T47D (cell line): ENCODE measurements at regions not wholly inside any gene's neighbourhood (a gene's known extent, or its start where the extent isn't known, plus 50 kb on each side); places are given as distances from the start of the nearest gene placed in this dataset.

Experiments used
- DNase-seq, 2 experiments: peaks; one replicate each; pipeline versions ENCODE4 v3.0.0 to v3.0.0-alpha.2; 2011 to 2012; ENCODE audit warnings: low read depth in 1 of 2, low spot score in 1 of 2
- JUND ChIP-seq: IDR thresholded peaks from 2 replicates; pipeline ENCODE4 v1.6.1; 2012; ENCODE audit warnings: low read depth
- in situ Hi-C: cut with HindIII; loops from 2 replicates; pipeline ENCODE4 v1.10.0; 2016; ENCODE audit warnings: low sequenced_read_pairs, low pct_unique_long_range_greater_than_20kb

GRCh38 chr13:90135558-90135957, 1211.9 kb upstream of the MIR17HG start:
- in situ Hi-C loops = no loop called here
- no peak for DNase-seq
- no peak for TF ChIP-seq JUND

DNA sequence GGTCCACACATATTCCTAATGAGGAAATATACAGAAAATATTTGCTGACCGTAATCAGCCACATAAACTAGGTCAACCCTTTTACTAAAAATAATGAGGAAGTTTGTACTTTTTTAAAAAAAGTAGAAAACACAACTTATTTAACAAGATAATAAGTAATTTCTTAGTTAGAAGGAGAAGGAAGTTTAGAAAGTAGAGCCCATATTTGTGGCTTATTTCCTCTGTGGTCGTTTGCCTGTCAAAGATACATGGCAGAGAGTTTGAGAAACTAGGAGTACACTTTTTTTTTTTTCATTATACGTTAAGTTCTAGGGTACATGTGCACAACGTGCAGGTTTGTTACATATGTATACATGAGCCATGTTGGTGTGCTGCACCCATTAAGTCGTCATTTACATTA, 1205.2 kb upstream of the MIR17HG start:
- no peak for DNase-seq
- TF ChIP-seq JUND = no peak
- in situ Hi-C loops = no loop called here

DNA sequence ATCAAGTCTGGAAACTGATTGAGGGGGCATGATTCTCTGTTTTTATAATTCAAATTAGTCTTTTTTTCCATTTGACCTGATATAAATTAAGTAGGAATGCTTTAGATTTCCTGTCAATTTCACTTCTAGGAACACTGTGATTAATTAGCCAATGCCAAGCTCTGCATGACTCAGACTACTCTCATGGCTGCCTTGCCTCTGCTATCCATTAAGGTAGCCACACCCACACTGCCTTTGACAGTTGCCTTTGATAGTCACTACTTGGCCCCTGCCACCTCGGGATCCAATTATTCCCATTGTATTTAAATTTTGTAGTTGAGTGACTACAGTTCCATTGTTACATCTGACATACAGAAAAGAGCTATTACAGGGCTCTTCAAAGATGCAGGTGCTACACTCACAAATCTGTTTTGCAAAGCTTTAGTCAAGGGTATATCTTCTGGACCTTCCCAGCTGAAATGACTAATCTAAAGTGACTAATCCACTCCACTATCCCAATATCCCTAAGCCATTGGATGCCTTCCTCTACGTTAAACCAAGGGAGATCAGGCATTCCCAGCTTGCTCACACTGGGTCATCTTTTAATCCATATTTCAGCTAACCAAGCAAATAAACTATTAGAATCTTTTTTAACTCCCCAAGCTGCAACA, 1193.1 kb upstream of the MIR17HG start:
- in situ Hi-C loops = no loop called here
- no peak for DNase-seq
- TF ChIP-seq JUND = no peak

DNA sequence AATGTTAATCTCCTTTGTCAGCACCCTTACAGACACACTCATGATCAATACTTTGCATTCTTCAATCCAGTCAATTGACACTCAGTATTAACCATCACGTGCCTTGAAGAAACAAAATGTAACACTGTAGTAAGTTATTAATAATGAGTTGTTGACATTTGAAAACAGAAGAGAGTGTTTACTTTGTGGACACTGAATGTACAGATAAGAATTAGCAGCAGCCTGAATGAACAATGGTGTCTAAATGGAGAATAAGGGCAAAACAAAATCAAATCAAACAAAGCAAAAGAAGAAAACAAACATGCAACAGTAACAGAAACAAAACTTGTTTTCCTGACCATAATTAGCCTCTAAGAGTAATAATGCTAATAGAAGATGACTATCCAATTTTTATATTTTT, 1191.1 kb upstream of the MIR17HG start:
- TF ChIP-seq JUND = no peak
- DNase-seq = no peak
- in situ Hi-C loops = no loop called here

GRCh38 chr13:90168953-90169352, 1178.5 kb upstream of the MIR17HG start:
- in situ Hi-C loops = no loop called here
- DNase-seq = no peak
- no peak for TF ChIP-seq JUND

DNA sequence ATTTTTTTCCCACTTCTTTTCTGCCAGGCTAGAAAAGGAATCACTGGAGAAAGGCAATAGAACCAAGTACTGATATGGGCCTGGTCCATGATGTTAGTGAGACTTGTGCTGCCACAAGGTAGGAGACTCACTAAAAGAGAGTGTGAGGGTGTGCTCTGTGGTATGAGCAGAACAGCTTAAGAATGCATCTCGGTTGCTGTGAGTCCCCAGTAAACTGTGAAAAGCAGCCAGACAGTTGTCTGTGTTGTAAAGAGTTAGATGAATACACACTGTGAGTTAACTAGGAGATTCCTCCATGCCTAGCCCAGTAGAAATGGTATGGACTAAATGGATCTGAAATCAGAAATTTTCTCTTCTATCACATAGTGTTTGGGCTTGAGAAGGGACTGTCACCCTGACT, 1177.3 kb upstream of the MIR17HG start:
- DNase-seq = no peak
- in situ Hi-C loops = no loop called here

DNA sequence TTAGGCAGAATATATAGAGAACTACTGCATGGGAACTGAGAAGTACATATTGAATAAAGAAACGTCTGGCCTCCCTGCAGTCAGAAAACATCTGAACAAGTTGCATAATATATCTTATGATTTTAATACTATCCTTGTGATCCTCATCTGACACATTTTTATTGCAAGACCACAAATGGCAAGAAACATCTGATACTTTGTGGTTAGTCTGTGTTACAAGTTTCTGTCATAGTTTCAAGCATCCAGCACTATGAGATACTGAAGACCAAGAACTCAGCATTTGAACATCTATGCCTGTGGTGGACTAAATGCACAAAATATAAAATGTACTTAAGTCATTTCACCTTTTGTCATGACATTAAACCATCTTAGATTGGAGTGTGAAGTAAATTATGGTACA, 1175.8 kb upstream of the MIR17HG start:
- TF ChIP-seq JUND = no peak
- DNase-seq = no peak
- in situ Hi-C loops = no loop called here

More for the DNA sequence above, 1177.3 kb upstream of the MIR17HG start:
- TF ChIP-seq JUND = no peak

DNA sequence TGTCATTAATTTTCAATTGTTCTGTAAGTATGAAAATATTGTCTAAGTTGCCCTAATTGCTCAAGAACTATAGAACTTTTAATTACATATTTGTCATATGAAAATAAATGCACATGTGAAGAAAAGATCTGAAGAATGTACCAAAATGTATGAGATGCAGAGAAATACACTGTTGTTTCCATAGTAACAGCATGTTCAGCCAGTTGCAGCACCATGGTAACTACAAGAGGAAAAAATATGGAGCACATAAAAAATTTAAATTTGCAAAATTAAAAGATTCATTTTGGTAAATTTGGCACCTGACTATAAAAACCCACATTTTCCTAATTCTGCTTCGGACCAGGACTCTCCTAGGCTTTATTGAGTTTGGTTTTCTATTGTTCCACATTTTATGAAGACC, 1170.0 kb upstream of the MIR17HG start:
- DNase-seq = no peak
- no peak for TF ChIP-seq JUND

GRCh38 chr13:90184355-90184754, 1163.1 kb upstream of the MIR17HG start:
- in situ Hi-C loops = no loop called here
- no peak for TF ChIP-seq JUND
- no peak for DNase-seq

More for the DNA sequence above, 1170.0 kb upstream of the MIR17HG start:
- in situ Hi-C loops = no loop called here

GRCh38 chr13:90185734-90186133, 1161.8 kb upstream of the MIR17HG start:
- DNase-seq = no peak
- in situ Hi-C loops = no loop called here
- no peak for TF ChIP-seq JUND

DNA sequence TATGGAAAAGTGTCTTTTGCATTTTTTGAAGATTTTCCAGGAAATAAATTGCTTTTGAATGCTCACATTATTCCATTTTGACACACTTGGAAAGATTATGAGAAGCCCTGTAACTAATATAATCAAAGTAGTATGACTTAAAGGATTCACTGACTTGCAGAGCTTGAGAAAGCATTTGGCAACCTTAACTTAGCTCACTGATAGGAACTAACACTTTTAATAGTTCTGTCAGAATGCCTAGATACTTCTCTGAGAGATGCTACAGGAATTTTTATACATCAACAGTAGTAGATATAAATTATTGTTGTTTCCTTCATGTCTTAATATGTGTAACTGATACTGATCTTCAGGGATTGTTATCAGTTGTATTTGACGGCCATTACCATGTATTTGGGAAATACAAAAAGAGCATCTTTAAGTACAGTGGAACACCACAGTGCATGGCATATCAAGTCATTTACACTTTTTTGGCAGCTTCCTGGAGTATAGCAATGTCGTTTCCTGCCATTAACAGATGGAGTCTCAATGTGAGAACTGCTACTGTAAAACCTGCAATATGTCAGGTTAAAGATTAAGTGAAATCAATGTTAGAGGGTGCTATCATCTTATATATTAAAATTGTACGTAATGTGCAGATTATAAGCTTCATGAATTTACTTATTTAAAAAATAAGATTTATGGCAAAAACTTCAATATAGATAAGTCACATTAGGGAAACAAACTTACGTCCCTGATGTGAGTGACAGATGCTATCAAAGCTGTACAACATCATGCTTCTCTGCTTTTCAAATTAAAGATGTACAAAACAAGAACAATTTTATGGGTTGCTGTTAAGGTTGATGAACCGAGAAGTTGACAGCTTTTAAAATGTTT, 1159.8 kb upstream of the MIR17HG start:
- in situ Hi-C loops = no loop called here
- TF ChIP-seq JUND = no peak
- no peak for DNase-seq

- in situ Hi-C loops = no loop called here
- TF ChIP-seq JUND = no peak
- DNase-seq = no peak
These were observed 1159.2 kb upstream of the MIR17HG start for GRCh38 chr13:90188351-90188636.

- in situ Hi-C loops = no loop called here
- TF ChIP-seq JUND = no peak
- DNase-seq = no peak
These were observed 1149.8 kb upstream of the MIR17HG start for GRCh38 chr13:90197722-90198121.
